Right renal cortex interstitium (tissue), 3 donors: ENCODE measurements at regions not wholly inside any gene's neighbourhood (a gene's known extent, or its start where the extent isn't known, plus 50 kb on each side); places are given as distances from the start of the nearest gene placed in this dataset.
"Not testable (repeated sequence)": the region's sequence is repeated elsewhere in the genome, so short reads cannot be mapped to it uniquely, and the experiment has no call there.

Experiments used
- DNase-seq, 3 donors: peaks; one replicate each; pipeline ENCODE4 v3.0.0-alpha.2; 2013; ENCODE audit warnings: low read depth in 3 of 3, low spot score in 2 of 3

DNA sequence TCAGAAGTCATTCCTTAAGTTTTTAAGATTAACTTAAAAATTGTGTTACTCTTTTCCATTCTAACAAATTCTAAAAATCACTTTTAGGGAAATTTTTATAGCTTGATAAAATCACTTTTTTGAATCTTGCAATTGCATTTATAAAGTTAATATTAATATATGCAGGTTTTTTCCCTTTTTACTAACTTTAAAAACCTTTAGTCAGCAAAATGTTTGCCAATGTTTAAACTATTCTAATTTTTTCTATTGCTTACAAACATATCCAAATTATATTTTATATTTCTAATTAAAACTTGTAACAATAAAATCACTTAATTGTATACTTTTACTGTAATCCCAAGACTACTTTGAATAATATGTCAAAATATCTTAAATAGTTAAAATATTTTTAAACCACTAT, 839.4 kb downstream of the TBL1XR1 start:
- no peak for DNase-seq

DNA sequence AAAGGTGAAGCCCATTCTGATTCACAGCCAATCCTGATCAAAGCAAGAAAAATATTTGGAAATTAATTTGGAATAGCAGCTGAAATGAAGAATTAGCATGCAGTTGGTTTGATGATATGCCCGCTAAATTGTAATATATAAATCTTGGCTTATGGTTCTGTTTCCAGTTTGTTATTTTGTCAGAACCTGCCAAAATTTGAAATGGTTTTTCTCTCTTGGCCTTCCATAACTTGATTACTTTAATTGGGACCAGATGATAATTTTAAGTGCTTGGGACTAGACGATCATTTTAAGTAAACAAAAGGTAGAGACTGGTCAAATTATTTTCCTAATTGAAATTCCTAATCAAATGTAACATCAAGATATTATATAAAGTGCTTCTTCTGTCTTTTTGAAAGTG, 842.4 kb downstream of the TBL1XR1 start:
- DNase-seq, result no peak

- no peak for DNase-seq
These were observed 844.5 kb downstream of the TBL1XR1 start for GRCh38 chr3:176352716-176353334.

- no peak for DNase-seq
These were observed 845.9 kb downstream of the TBL1XR1 start for GRCh38 chr3:176351408-176351807.

GRCh38 chr3:176349706-176350105, 847.6 kb downstream of the TBL1XR1 start:
- DNase-seq, result no peak

GRCh38 chr3:176347424-176348146, 849.7 kb downstream of the TBL1XR1 start:
- no peak for DNase-seq

DNA sequence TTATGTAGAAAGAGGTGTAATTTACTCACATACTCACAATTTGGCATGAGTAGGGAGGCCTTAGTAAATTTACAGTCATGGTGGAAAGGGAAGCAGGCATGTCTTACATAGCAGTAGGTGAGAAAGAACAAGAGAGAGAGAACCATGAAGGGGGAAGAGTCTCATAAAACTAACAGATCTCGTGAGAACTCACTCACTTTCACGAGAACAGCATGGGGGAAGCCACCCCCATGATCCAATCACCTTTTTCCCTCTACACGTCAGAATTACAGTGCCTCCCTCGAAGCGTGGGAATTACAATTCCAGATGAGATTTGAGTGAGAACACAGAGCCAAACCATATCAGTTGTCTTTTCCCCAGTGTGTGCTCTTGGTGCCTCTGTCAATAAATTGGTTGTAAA, 855.3 kb downstream of the TBL1XR1 start:
- no peak for DNase-seq

- no peak for DNase-seq
These were observed 868.6 kb downstream of the TBL1XR1 start for GRCh38 chr3:176328666-176329065.

GRCh38 chr3:176328198-176328597, 869.1 kb downstream of the TBL1XR1 start:
- no peak for DNase-seq

DNA sequence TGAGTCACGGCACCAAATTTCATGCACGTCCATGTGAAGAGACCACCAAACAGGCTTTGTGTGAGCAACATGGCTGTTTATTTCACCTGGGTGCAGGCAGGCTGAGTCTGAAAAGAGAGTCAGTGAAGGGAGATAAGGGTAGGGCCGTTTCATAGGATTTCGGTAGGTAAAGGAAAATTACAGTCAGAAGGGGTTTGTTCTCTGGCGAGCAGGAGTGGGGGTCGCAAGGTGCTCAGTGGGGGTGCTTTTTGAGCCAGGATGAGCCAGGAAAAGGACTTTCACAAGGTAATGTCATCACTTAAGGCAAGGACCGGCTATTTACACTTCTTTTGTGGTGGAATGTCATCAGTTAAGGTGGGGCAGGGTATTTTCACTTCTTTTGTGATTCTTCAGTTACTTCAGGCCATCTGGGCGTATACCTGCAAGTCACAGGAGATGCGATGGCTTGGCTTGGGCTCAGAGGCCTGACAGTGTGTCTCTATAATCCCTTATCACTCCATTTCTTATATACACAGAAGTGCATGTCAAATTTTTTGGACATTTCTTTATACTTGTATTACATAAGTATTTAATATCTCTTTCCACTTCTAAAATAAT, 870.3 kb downstream of the TBL1XR1 start:
- not testable (repeated sequence) for DNase-seq

- not testable (repeated sequence) for DNase-seq
These were observed 875.8 kb downstream of the TBL1XR1 start for GRCh38 chr3:176321532-176321931.

GRCh38 chr3:176321099-176321498, 876.2 kb downstream of the TBL1XR1 start:
- no peak for DNase-seq

- no peak for DNase-seq
These were observed 883.9 kb downstream of the TBL1XR1 start for GRCh38 chr3:176313426-176313825.

- DNase-seq, result no peak
These were observed 886.6 kb downstream of the TBL1XR1 start for GRCh38 chr3:176310641-176311040.

- no peak for DNase-seq
These were observed 895.0 kb downstream of the TBL1XR1 start for GRCh38 chr3:176302271-176302670.

DNA sequence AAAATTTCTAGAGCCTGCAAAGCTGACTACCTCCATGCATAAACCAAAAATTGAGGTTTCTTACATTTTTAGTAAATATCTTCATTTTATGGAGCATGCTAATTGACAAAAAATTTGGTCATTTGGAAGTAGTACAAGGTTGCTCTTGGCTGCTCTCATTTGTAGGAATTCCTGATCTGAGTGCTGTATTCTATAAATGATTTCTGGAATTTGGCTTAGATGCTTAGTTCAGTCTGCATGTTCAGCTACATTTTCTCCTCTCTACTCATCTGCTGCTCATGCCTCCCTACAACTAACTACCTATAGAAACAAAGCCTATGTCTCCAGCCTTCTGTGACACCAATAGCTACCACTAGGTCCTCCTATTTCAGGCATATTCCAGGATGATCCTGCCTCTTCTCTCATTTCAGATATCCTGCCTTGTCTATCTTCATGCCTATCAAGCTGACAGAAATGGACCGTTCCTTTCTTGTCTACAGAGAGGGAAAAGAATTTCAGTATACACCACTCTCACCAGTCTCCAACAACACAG, 901.1 kb downstream of the TBL1XR1 start:
- no peak for DNase-seq

GRCh38 chr3:176293276-176293675, 904.0 kb downstream of the TBL1XR1 start:
- no peak for DNase-seq

DNA sequence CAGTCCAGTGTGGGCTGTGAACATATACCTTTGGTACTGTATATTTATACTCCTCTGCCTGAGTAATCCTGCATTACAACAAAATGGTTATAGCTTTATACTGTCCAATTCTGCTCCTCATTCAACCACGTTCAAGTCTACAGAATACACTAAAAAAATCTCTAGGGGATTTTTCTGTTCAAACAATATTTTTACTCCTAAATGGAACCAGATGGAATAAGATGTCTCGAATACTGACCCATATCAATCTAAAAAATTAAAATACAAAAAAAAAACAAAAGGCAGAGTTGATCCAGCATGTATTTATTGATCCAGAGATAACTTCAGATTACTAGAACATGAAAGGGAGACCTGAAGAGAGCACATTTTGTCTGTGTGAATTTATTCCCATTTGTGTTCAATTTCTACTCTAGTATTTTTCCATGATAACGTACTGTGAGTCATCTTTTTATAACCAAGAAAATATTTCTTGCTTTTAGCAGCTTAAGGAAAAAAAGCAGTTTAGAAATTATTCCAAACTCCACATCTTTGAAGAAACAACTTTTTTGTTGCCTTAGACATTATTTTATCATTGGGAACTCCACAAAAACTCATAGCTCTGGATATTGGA, 910.7 kb downstream of the TBL1XR1 start:
- DNase-seq, result no peak

GRCh38 chr3:176275538-176275937, 921.7 kb downstream of the TBL1XR1 start:
- no peak for DNase-seq

GRCh38 chr3:176275113-176275512, 922.2 kb downstream of the TBL1XR1 start:
- DNase-seq, result no peak

- DNase-seq, result no peak
These were observed 923.1 kb downstream of the TBL1XR1 start for GRCh38 chr3:176274161-176274560.
